ENCODE measurements at regions not wholly inside any gene's neighbourhood (a gene's known extent, or its start where the extent isn't known, plus 50 kb on each side); places are given as distances from the start of the nearest gene placed in this dataset.

DNA sequence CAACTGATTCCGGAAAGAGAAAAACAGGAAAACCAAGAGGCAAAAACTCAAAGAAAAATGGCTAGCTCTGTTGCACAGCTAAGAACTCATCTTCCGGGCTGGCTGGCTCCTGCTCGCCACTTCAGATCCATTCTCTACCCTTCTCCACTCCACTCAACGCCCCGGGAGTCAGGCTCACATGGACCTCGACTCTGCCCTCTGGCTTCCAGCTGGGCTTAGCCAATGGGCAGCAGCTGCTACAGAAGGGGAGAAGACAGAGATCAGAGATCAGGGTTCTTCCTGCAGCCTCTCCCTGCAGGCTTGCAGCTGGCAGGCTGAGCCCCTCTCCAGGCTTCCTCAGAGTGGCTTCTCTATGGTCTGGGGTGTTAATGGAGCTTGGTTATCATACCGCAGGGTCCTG is 187.5 kb downstream of the MED10 start:
- TF ChIP-seq, protein P1, sequence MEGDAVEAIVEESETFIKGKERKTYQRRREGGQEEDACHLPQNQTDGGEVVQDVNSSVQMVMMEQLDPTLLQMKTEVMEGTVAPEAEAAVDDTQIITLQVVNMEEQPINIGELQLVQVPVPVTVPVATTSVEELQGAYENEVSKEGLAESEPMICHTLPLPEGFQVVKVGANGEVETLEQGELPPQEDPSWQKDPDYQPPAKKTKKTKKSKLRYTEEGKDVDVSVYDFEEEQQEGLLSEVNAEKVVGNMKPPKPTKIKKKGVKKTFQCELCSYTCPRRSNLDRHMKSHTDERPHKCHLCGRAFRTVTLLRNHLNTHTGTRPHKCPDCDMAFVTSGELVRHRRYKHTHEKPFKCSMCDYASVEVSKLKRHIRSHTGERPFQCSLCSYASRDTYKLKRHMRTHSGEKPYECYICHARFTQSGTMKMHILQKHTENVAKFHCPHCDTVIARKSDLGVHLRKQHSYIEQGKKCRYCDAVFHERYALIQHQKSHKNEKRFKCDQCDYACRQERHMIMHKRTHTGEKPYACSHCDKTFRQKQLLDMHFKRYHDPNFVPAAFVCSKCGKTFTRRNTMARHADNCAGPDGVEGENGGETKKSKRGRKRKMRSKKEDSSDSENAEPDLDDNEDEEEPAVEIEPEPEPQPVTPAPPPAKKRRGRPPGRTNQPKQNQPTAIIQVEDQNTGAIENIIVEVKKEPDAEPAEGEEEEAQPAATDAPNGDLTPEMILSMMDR (IDR thresholded peaks at IDR 0.05; ENCODE audit: extremely low read depth in 1 of 2, insufficient read depth in 1 of 2, low read depth in 1 of 2, low read length in 2 of 2) = no peak
- TF ChIP-seq FOS (IDR thresholded peaks at IDR 0.05; ENCODE audit: borderline replicate concordance, insufficient read depth, low read length) (no peak), POLR2AphosphoS5 (IDR thresholded peaks at IDR 0.05; ENCODE audit: insufficient read depth, low read depth, low read length) (no peak)
